Suprapubic skin (tissue), 4 donors: ENCODE measurements at regions not wholly inside any gene's neighbourhood (a gene's known extent, or its start where the extent isn't known, plus 50 kb on each side); places are given as distances from the start of the nearest gene placed in this dataset.

Experiments
- EP300 ChIP-seq: sonication (generic); formaldehyde crosslinking; IDR thresholded peaks from one replicate; pipeline ENCODE4 v1.6.1; 2017; ENCODE audit warnings: antibody characterized with exemption
- POLR2AphosphoS5 ChIP-seq, 3 donors: sonication (generic); formaldehyde crosslinking; IDR thresholded peaks; one replicate each; pipeline ENCODE4 v1.6.1; 2017; ENCODE audit warnings: antibody characterized with exemption in 3 of 3
- TF ChIP-seq, protein P1 (sequence below), 2 donors: fragments of 200-600 bp in 1 of 2; fragments of 450-650 bp in 1 of 2; sonication (generic) in 1 of 2; IDR thresholded peaks; one replicate each; pipeline ENCODE4 v1.5.1; 2016 to 2019; ENCODE audit warnings: antibody characterized with exemption in 2 of 2, mild to moderate bottlenecking in 1 of 2, moderate library complexity in 1 of 2

DNA sequence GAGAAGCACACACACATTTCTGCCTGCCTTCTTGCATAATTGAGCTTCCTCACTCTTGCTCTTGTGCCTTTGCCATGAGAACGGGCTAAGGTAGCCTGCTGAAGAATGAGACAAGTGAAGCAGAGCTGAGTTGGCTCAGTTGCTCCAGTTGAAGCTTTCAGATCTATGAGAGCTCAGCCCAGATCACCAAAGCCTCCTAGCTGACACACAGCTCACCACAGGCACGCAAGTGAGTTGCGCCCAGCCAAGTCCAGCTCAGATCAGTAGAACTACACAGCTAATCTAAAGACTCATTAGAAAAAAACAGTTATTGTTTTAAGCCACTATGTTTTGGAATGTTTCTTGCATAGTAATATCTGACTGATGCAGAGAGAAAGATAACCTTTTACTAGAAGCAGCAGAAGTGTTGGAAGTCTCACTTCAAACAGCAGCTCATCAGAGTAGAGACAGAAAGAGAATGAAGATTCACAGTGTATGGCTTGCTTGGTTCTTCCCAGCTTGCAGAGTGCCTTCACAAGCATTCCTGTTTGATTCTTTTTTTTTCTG lies 362.4 kb downstream of the MID1IP1 start:
- no peak for TF ChIP-seq EP300
- TF ChIP-seq POLR2AphosphoS5 (IDR thresholded peaks at IDR 0.05), result no peak
- TF ChIP-seq, protein P1, sequence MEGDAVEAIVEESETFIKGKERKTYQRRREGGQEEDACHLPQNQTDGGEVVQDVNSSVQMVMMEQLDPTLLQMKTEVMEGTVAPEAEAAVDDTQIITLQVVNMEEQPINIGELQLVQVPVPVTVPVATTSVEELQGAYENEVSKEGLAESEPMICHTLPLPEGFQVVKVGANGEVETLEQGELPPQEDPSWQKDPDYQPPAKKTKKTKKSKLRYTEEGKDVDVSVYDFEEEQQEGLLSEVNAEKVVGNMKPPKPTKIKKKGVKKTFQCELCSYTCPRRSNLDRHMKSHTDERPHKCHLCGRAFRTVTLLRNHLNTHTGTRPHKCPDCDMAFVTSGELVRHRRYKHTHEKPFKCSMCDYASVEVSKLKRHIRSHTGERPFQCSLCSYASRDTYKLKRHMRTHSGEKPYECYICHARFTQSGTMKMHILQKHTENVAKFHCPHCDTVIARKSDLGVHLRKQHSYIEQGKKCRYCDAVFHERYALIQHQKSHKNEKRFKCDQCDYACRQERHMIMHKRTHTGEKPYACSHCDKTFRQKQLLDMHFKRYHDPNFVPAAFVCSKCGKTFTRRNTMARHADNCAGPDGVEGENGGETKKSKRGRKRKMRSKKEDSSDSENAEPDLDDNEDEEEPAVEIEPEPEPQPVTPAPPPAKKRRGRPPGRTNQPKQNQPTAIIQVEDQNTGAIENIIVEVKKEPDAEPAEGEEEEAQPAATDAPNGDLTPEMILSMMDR (IDR thresholded peaks at IDR 0.05), result no peak
